Activated CD4-positive, alpha-beta T cell treated with anti-CD3 and anti-CD28 coated beads for 36 hours (primary cell): ENCODE measurements at regions not wholly inside any gene's neighbourhood (a gene's known extent, or its start where the extent isn't known, plus 50 kb on each side); places are given as distances from the start of the nearest gene placed in this dataset.

Experiments
- ATAC-seq: fragments of 200-7000 bp; cut with Tn5 transposase; one replicate; pipeline ENCODE4 v1.10.0; 2021; ENCODE audit warnings: mild to moderate bottlenecking, moderate library complexity
- CTCF ChIA-PET: fragments of 350-600 bp; sonication (Branson Sonifier 250); formaldehyde crosslinking; loops from one replicate; lab custom pipeline; 2021; ENCODE audit warnings: antibody characterized with exemption; lab: Charles Lee
- POLR2A ChIA-PET: fragments of 350-600 bp; sonication (Branson Sonifier 250); formaldehyde crosslinking; loops from one replicate; lab custom pipeline; 2021; ENCODE audit warnings: antibody characterized with exemption, inconsistent platforms; lab: Charles Lee
- DNase-seq: peaks from one replicate; pipeline ENCODE4 v3.0.0-alpha.2; 2020
- H3K27ac Mint-ChIP-seq: one replicate; pipeline ENCODE4 v1.8.0; 2021; ENCODE audit warnings: mixed read lengths
- H3K27me3 Mint-ChIP-seq: one replicate; pipeline ENCODE4 v1.8.0; 2021; ENCODE audit warnings: mixed read lengths
- H3K36me3 Mint-ChIP-seq: one replicate; pipeline ENCODE4 v1.8.0; 2021; ENCODE audit warnings: low read depth, mixed read lengths
- H3K4me1 Mint-ChIP-seq: one replicate; pipeline ENCODE4 v1.8.0; 2021; ENCODE audit warnings: mixed read lengths
- H3K4me3 Mint-ChIP-seq: one replicate; pipeline ENCODE4 v1.8.0; 2021; ENCODE audit warnings: mild to moderate bottlenecking, moderate library complexity, mixed read lengths
- H3K9me3 Mint-ChIP-seq: one replicate; pipeline ENCODE4 v1.8.0; 2021; ENCODE audit warnings: low read depth, mixed read lengths
- intact Hi-C, 2 experiments: fragments of 100-400 bp; cut with DNase I in 1 of 2; cut with micrococcal nuclease in 1 of 2; formaldehyde crosslinking; loops; one replicate each; pipeline versions ENCODE4 v1.14.2 to v1.15.1; 2022 to 2024; cut with DNase I, micrococcal nuclease

GRCh38 chr1:104392552-104392951 lies 642.9 kb downstream of the AMY1C start:
- intact Hi-C loops = no loop called here
- Mint-ChIP-seq H3K4me1 (no peaks in the 10 kb centered on the region), H3K4me3 (no peak overlapping the region), H3K27ac (no peak overlapping the region), H3K9me3 (peaks cover 7% of the 10 kb centered on the region), H3K27me3 (no peaks in the 10 kb centered on the region), H3K36me3 (no peaks in the 10 kb centered on the region)
- ATAC-seq (no peak), DNase-seq (no peak)
- POLR2A ChIA-PET = no interaction called here
- CTCF ChIA-PET = no interaction called here

GRCh38 chr1:104402178-104402577 lies 652.5 kb downstream of the AMY1C start:
- Mint-ChIP-seq H3K4me1 (no peaks in the 10 kb centered on the region), H3K4me3 (no peak overlapping the region), H3K27ac (no peak overlapping the region), H3K36me3 (no peaks in the 10 kb centered on the region), H3K27me3 (no peaks in the 10 kb centered on the region), H3K9me3 (peaks cover 7% of the 10 kb centered on the region)
- CTCF ChIA-PET = no interaction called here
- no peak for DNase-seq
- POLR2A ChIA-PET = no interaction called here
- intact Hi-C loops = no loop called here
- no peak for ATAC-seq

GRCh38 chr1:104403883-104404282 lies 654.2 kb downstream of the AMY1C start:
- Mint-ChIP-seq H3K4me3 (no peak overlapping the region), H3K36me3 (no peaks in the 10 kb centered on the region), H3K27me3 (no peaks in the 10 kb centered on the region), H3K9me3 (peaks cover 7% of the 10 kb centered on the region), H3K4me1 (no peaks in the 10 kb centered on the region), H3K27ac (no peak overlapping the region)
- ATAC-seq = no peak
- ChIA-PET POLR2A (no interaction called here), CTCF (no interaction called here)
- intact Hi-C loops = no loop called here
- DNase-seq = no peak

- no peak overlapping the region for H3K27ac Mint-ChIP-seq
- peaks cover 13% of the 10 kb centered on the region for H3K9me3 Mint-ChIP-seq
- no peaks in the 10 kb centered on the region for H3K36me3 Mint-ChIP-seq
- no peaks in the 10 kb centered on the region for H3K27me3 Mint-ChIP-seq
- intact Hi-C loops = no loop called here
- ATAC-seq (no peak), DNase-seq (no peak)
- ChIA-PET POLR2A (no interaction called here), CTCF (no interaction called here)
- no peaks in the 10 kb centered on the region for H3K4me1 Mint-ChIP-seq
- no peak overlapping the region for H3K4me3 Mint-ChIP-seq
Observed at GRCh38 chr1:104406728-104407127, 657.0 kb downstream of the AMY1C start.

GRCh38 chr1:104408268-104408667 lies 658.6 kb downstream of the AMY1C start:
- Mint-ChIP-seq H3K4me1 (no peaks in the 10 kb centered on the region), H3K4me3 (no peak overlapping the region), H3K27ac (no peak overlapping the region), H3K9me3 (peaks cover 15% of the 10 kb centered on the region), H3K27me3 (no peaks in the 10 kb centered on the region), H3K36me3 (no peaks in the 10 kb centered on the region)
- intact Hi-C loops = no loop called here
- DNase-seq (no peak), ATAC-seq (no peak)
- ChIA-PET POLR2A (no interaction called here), CTCF (no interaction called here)

GRCh38 chr1:104435255-104435654 lies 685.6 kb downstream of the AMY1C start:
- ATAC-seq (no peak), DNase-seq (no peak)
- Mint-ChIP-seq H3K4me3 (no peak overlapping the region), H3K27me3 (no peaks in the 10 kb centered on the region), H3K36me3 (no peaks in the 10 kb centered on the region), H3K4me1 (no peaks in the 10 kb centered on the region), H3K9me3 (peaks cover 6% of the 10 kb centered on the region), H3K27ac (no peak overlapping the region)
- ChIA-PET POLR2A (no interaction called here), CTCF (no interaction called here)
- intact Hi-C loops = no loop called here

- no peak overlapping the region for H3K4me3 Mint-ChIP-seq
- ChIA-PET POLR2A (no interaction called here), CTCF (no interaction called here)
- ATAC-seq (no peak), DNase-seq (no peak)
- intact Hi-C loops = no loop called here
- no peak overlapping the region for H3K27ac Mint-ChIP-seq
- no peaks in the 10 kb centered on the region for H3K27me3 Mint-ChIP-seq
- no peaks in the 10 kb centered on the region for H3K36me3 Mint-ChIP-seq
- no peaks in the 10 kb centered on the region for H3K4me1 Mint-ChIP-seq
- peaks cover 13% of the 10 kb centered on the region for H3K9me3 Mint-ChIP-seq
Observed at GRCh38 chr1:104440011-104440410, 690.3 kb downstream of the AMY1C start.

GRCh38 chr1:104456724-104457123 lies 707.0 kb downstream of the AMY1C start:
- ATAC-seq (no peak), DNase-seq (no peak)
- ChIA-PET CTCF (no interaction called here), POLR2A (no interaction called here)
- no peaks in the 10 kb centered on the region for H3K4me1 Mint-ChIP-seq
- no peaks in the 10 kb centered on the region for H3K27me3 Mint-ChIP-seq
- no peaks in the 10 kb centered on the region for H3K36me3 Mint-ChIP-seq
- H3K9me3 Mint-ChIP-seq = peaks cover 29% of the 10 kb centered on the region
- H3K27ac Mint-ChIP-seq = no peak overlapping the region
- intact Hi-C loops = no loop called here
- no peak overlapping the region for H3K4me3 Mint-ChIP-seq

GRCh38 chr1:104459886-104460285 lies 710.2 kb downstream of the AMY1C start:
- ChIA-PET POLR2A (no interaction called here), CTCF (no interaction called here)
- Mint-ChIP-seq H3K4me1 (no peaks in the 10 kb centered on the region), H3K27ac (no peak overlapping the region), H3K27me3 (no peaks in the 10 kb centered on the region), H3K4me3 (no peak overlapping the region), H3K36me3 (no peaks in the 10 kb centered on the region), H3K9me3 (peaks cover 29% of the 10 kb centered on the region)
- DNase-seq (no peak), ATAC-seq (no peak)
- intact Hi-C loops = no loop called here

- DNase-seq (no peak), ATAC-seq (no peak)
- H3K4me1 Mint-ChIP-seq = no peaks in the 10 kb centered on the region
- H3K27ac Mint-ChIP-seq = no peak overlapping the region
- CTCF ChIA-PET = interaction anchor here (0.7 kb wide), 1 partner anchor 9 kb away, joined by 3 read pairs; no protein-coding TSS in a partner anchor
- intact Hi-C loops = no loop called here
- H3K27me3 Mint-ChIP-seq = no peaks in the 10 kb centered on the region
- H3K9me3 Mint-ChIP-seq = peaks cover 24% of the 10 kb centered on the region
- no peak overlapping the region for H3K4me3 Mint-ChIP-seq
- POLR2A ChIA-PET = no interaction called here
- no peaks in the 10 kb centered on the region for H3K36me3 Mint-ChIP-seq
Observed at GRCh38 chr1:104460880-104461279, 711.2 kb downstream of the AMY1C start.

- Mint-ChIP-seq H3K27ac (no peak overlapping the region), H3K9me3 (peaks cover 32% of the 10 kb centered on the region), H3K4me3 (no peak overlapping the region), H3K4me1 (no peaks in the 10 kb centered on the region), H3K27me3 (no peaks in the 10 kb centered on the region), H3K36me3 (no peaks in the 10 kb centered on the region)
- ChIA-PET CTCF (no interaction called here), POLR2A (no interaction called here)
- intact Hi-C loops = no loop called here
- ATAC-seq (no peak), DNase-seq (no peak)
Observed at GRCh38 chr1:104463126-104463697, 713.5 kb downstream of the AMY1C start.

- CTCF ChIA-PET = no interaction called here
- no peak for ATAC-seq
- Mint-ChIP-seq H3K36me3 (no peaks in the 10 kb centered on the region), H3K27ac (no peak overlapping the region), H3K4me3 (no peak overlapping the region), H3K4me1 (no peaks in the 10 kb centered on the region), H3K27me3 (no peaks in the 10 kb centered on the region), H3K9me3 (peaks cover 19% of the 10 kb centered on the region)
- intact Hi-C loops = no loop called here
- no peak for DNase-seq
- POLR2A ChIA-PET = no interaction called here
Observed at GRCh38 chr1:104466068-104466467, 716.4 kb downstream of the AMY1C start.

- H3K4me3 Mint-ChIP-seq = no peak overlapping the region
- H3K36me3 Mint-ChIP-seq = no peaks in the 10 kb centered on the region
- ATAC-seq (peak; percentile 26), DNase-seq (no peak)
- CTCF ChIA-PET = no interaction called here
- POLR2A ChIA-PET = no interaction called here
- no peaks in the 10 kb centered on the region for H3K27me3 Mint-ChIP-seq
- intact Hi-C loops = no loop called here
- H3K4me1 Mint-ChIP-seq = no peaks in the 10 kb centered on the region
- H3K9me3 Mint-ChIP-seq = peaks cover 15% of the 10 kb centered on the region
- H3K27ac Mint-ChIP-seq = no peak overlapping the region
Observed at GRCh38 chr1:104467590-104467989, 717.9 kb downstream of the AMY1C start.
